CD4-positive, alpha-beta T cell treated with Interleukin-6 at 100 ng/mL for 8 hours (primary cell): ENCODE measurements at regions not wholly inside any gene's neighbourhood (a gene's known extent, or its start where the extent isn't known, plus 50 kb on each side); places are given as distances from the start of the nearest gene placed in this dataset.
A peak's percentile ranks its signal among the peaks of the same experiment; 100 is the strongest.
"Not testable (repeated sequence)": the region's sequence is repeated elsewhere in the genome, so short reads cannot be mapped to it uniquely, and the experiment has no call there.

Experiments used
- DNase-seq: peaks from one replicate; pipeline ENCODE4 v3.0.0-alpha.2; 2020; ENCODE audit warnings: mixed read lengths, low spot score

- no peak for DNase-seq
Observed at GRCh38 chr7:114806590-114807162, 115.2 kb upstream of the MDFIC start.

GRCh38 chr7:114812570-114812969, 109.3 kb upstream of the MDFIC start:
- DNase-seq, result no peak

- no peak for DNase-seq
Observed at GRCh38 chr7:114813624-114814023, 108.3 kb upstream of the MDFIC start.

- DNase-seq, result not testable (repeated sequence)
Observed at GRCh38 chr7:114817036-114817435, 104.9 kb upstream of the MDFIC start.

GRCh38 chr7:114818501-114818900, 103.4 kb upstream of the MDFIC start:
- no peak for DNase-seq

- no peak for DNase-seq
Observed at GRCh38 chr7:114819616-114820362, 102.1 kb upstream of the MDFIC start.

- DNase-seq, result no peak
Observed at GRCh38 chr7:114821030-114821900, 100.6 kb upstream of the MDFIC start.

GRCh38 chr7:114822131-114822530, 99.8 kb upstream of the MDFIC start:
- no peak for DNase-seq

GRCh38 chr7:114822844-114823243, 99.0 kb upstream of the MDFIC start:
- no peak for DNase-seq

GRCh38 chr7:114823290-114823689, 98.6 kb upstream of the MDFIC start:
- no peak for DNase-seq

- peak; percentile 1 for DNase-seq
Observed at GRCh38 chr7:114825423-114825951, 96.4 kb upstream of the MDFIC start.

GRCh38 chr7:114830952-114831351, 90.9 kb upstream of the MDFIC start:
- no peak for DNase-seq

GRCh38 chr7:114832906-114833595, 88.8 kb upstream of the MDFIC start:
- no peak for DNase-seq

GRCh38 chr7:114835303-114835702, 86.6 kb upstream of the MDFIC start:
- DNase-seq, result no peak

GRCh38 chr7:114835861-114836260, 86.0 kb upstream of the MDFIC start:
- DNase-seq, result no peak

- no peak for DNase-seq
Observed at GRCh38 chr7:114842551-114843065, 79.3 kb upstream of the MDFIC start.

GRCh38 chr7:114843102-114843501, 78.8 kb upstream of the MDFIC start:
- DNase-seq, result no peak

- DNase-seq, result no peak
Observed at GRCh38 chr7:114851406-114852061, 70.4 kb upstream of the MDFIC start.

GRCh38 chr7:114852293-114852692, 69.6 kb upstream of the MDFIC start:
- no peak for DNase-seq

- no peak for DNase-seq
Observed at GRCh38 chr7:114853189-114853588, 68.7 kb upstream of the MDFIC start.

- no peak for DNase-seq
Observed at GRCh38 chr7:114854369-114854768, 67.5 kb upstream of the MDFIC start.
